Activated CD8-positive, alpha-beta T cell treated with anti-CD3 and anti-CD28 coated beads for 36 hours (primary cell): ENCODE measurements at regions not wholly inside any gene's neighbourhood (a gene's known extent, or its start where the extent isn't known, plus 50 kb on each side); places are given as distances from the start of the nearest gene placed in this dataset.

Experiments used
- ATAC-seq: fragments of 200-7000 bp; cut with Tn5 transposase; one replicate; pipeline ENCODE4 v1.10.0; 2021; ENCODE audit warnings: mild to moderate bottlenecking, moderate library complexity
- CTCF ChIA-PET: fragments of 350-600 bp; sonication (Branson Sonifier 250); formaldehyde crosslinking; loops from one replicate; lab custom pipeline; 2021; ENCODE audit warnings: antibody characterized with exemption; lab: Charles Lee
- POLR2A ChIA-PET: fragments of 350-600 bp; sonication (Branson Sonifier 250); formaldehyde crosslinking; loops from one replicate; lab custom pipeline; 2021; ENCODE audit warnings: antibody characterized with exemption; lab: Charles Lee
- DNase-seq: peaks from one replicate; pipeline ENCODE4 v3.0.0-alpha.2; 2020
- H3K27ac Mint-ChIP-seq: one replicate; pipeline ENCODE4 v1.8.0; 2021; ENCODE audit warnings: mild to moderate bottlenecking, mixed read lengths
- H3K27me3 Mint-ChIP-seq: one replicate; pipeline ENCODE4 v1.8.0; 2021; ENCODE audit warnings: mixed read lengths
- H3K36me3 Mint-ChIP-seq: one replicate; pipeline ENCODE4 v1.8.0; 2021; ENCODE audit warnings: low read depth, mixed read lengths
- H3K4me1 Mint-ChIP-seq: one replicate; pipeline ENCODE4 v1.8.0; 2021; ENCODE audit warnings: low read depth, mixed read lengths
- H3K4me3 Mint-ChIP-seq: one replicate; pipeline ENCODE4 v1.8.0; 2021; ENCODE audit warnings: mild to moderate bottlenecking, moderate library complexity, mixed read lengths
- H3K9me3 Mint-ChIP-seq: one replicate; pipeline ENCODE4 v1.8.0; 2021; ENCODE audit warnings: mixed read lengths
- intact Hi-C: fragments of 100-400 bp; cut with micrococcal nuclease; formaldehyde crosslinking; loops from one replicate; pipeline ENCODE4 v1.10.0; 2022
- TF ChIP-seq, protein P1 (sequence below): fragments of 200-600 bp; IDR thresholded peaks from one replicate; pipeline ENCODE4 v1.8.0; 2022; ENCODE audit warnings: antibody characterized with exemption, mild to moderate bottlenecking

DNA sequence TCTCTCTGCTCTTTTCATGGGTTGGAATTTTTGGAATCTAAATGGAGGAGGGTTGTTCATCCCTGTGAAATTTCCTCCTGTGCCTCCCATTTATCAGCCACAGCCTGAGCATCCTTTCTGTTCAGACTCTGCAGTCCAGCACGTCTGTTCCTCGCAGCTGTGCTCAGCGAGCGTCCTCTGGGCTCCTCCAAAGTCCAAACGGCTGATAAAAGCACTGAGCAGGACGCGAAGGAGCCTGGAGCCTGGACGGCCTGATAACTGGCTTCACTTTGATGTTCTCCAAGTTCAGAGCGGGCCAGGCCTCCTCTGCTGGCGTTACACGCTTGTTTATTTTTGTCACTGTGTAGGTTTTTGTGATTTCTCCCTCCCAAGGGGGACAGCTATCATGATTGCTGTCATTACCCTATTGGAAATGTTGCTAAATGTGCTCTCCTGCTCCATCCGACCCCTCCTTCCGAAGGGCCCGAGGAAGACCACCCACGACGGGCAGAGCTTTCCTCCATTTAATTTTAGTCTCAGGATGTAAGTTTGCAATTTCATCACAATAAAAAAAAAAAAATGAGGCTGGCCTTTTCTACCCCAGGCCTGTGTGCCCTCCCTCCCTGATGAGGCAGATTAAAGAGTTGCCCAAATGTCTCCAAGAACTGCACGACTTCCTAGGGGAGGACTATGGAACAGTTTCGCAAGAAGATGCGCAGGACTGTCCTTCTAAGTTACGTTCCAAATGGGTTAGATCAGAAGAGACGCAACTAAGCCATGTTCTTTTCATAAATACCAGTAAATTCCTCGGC lies 290.5 kb upstream of the FOXF1 start:
- DNase-seq (no peak), ATAC-seq (no peak)
- intact Hi-C loops, result no loop called here
- H3K9me3 Mint-ChIP-seq, result no peaks in the 10 kb centered on the region
- peaks cover 10% of the 10 kb centered on the region for H3K27me3 Mint-ChIP-seq
- CTCF ChIA-PET, result no interaction called here
- H3K4me3 Mint-ChIP-seq, result no peak overlapping the region
- no peak overlapping the region for H3K27ac Mint-ChIP-seq
- no peaks in the 10 kb centered on the region for H3K4me1 Mint-ChIP-seq
- TF ChIP-seq, protein P1, sequence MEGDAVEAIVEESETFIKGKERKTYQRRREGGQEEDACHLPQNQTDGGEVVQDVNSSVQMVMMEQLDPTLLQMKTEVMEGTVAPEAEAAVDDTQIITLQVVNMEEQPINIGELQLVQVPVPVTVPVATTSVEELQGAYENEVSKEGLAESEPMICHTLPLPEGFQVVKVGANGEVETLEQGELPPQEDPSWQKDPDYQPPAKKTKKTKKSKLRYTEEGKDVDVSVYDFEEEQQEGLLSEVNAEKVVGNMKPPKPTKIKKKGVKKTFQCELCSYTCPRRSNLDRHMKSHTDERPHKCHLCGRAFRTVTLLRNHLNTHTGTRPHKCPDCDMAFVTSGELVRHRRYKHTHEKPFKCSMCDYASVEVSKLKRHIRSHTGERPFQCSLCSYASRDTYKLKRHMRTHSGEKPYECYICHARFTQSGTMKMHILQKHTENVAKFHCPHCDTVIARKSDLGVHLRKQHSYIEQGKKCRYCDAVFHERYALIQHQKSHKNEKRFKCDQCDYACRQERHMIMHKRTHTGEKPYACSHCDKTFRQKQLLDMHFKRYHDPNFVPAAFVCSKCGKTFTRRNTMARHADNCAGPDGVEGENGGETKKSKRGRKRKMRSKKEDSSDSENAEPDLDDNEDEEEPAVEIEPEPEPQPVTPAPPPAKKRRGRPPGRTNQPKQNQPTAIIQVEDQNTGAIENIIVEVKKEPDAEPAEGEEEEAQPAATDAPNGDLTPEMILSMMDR, result no peak
- H3K36me3 Mint-ChIP-seq, result no peaks in the 10 kb centered on the region
- POLR2A ChIA-PET, result no interaction called here

DNA sequence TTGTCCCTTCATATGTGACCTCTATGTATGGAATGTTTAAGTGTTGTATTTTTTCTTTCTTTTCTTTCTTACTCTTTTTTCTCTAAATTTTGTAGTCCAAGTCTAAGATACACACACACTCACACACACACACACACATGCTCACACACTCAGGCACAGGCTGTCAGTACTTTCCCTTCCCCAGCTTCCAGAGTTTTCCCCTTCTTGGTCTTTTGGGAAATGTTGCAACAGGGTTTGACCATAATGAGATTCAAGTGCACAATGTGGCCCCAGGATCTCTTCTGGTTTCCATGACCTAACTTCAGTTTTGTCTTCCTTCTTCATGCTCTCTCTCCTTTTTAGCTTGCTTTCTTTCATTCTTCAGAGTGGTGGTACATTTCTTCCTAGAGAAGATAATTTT lies 289.8 kb upstream of the FOXF1 start:
- ATAC-seq (no peak), DNase-seq (no peak)
- Mint-ChIP-seq H3K27ac (no peak overlapping the region), H3K36me3 (no peaks in the 10 kb centered on the region), H3K9me3 (no peaks in the 10 kb centered on the region), H3K4me1 (no peaks in the 10 kb centered on the region), H3K4me3 (no peak overlapping the region), H3K27me3 (peaks cover 10% of the 10 kb centered on the region)
- ChIA-PET CTCF (no interaction called here), POLR2A (no interaction called here)
- intact Hi-C loops, result no loop called here
- TF ChIP-seq, protein P1, result no peak

DNA sequence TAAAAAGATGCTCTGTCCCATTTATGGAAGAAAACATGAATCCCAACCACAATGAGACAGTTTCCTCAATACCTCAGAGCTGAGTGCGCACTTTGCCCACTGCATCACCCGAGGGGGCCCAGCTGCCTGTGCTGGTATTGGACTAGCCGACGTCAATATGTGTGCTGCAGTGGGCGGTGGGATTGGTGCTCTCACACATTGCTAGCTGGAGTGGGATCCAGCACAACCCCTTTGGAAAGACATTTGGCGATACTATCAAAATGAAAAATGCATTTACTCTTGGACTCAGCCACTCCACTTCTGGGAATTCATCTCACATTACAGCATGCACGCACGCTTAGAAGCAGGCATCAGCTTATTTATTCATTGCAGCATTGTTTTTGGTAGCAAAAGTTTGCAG lies 289.2 kb upstream of the FOXF1 start:
- ChIA-PET CTCF (no interaction called here), POLR2A (no interaction called here)
- no peak for ATAC-seq
- no peaks in the 10 kb centered on the region for H3K36me3 Mint-ChIP-seq
- peaks cover 9% of the 10 kb centered on the region for H3K27me3 Mint-ChIP-seq
- H3K9me3 Mint-ChIP-seq, result no peaks in the 10 kb centered on the region
- H3K4me3 Mint-ChIP-seq, result no peak overlapping the region
- TF ChIP-seq, protein P1, result no peak
- intact Hi-C loops, result no loop called here
- no peak for DNase-seq
- no peaks in the 10 kb centered on the region for H3K4me1 Mint-ChIP-seq
- no peak overlapping the region for H3K27ac Mint-ChIP-seq

- ChIA-PET POLR2A (no interaction called here), CTCF (no interaction called here)
- Mint-ChIP-seq H3K9me3 (no peaks in the 10 kb centered on the region), H3K27me3 (peaks cover 11% of the 10 kb centered on the region), H3K4me3 (no peak overlapping the region), H3K27ac (no peak overlapping the region), H3K4me1 (no peaks in the 10 kb centered on the region), H3K36me3 (no peaks in the 10 kb centered on the region)
- intact Hi-C loops, result no loop called here
- DNase-seq (no peak), ATAC-seq (no peak)
- TF ChIP-seq, protein P1, result no peak
Measured at GRCh38 chr16:86222547-86222946, 287.8 kb upstream of the FOXF1 start.

GRCh38 chr16:86222965-86223551 lies 287.3 kb upstream of the FOXF1 start:
- Mint-ChIP-seq H3K36me3 (no peaks in the 10 kb centered on the region), H3K4me1 (no peaks in the 10 kb centered on the region), H3K4me3 (no peak overlapping the region), H3K9me3 (no peaks in the 10 kb centered on the region), H3K27me3 (peaks cover 16% of the 10 kb centered on the region), H3K27ac (no peak overlapping the region)
- no peak for DNase-seq
- no peak for ATAC-seq
- intact Hi-C loops, result no loop called here
- POLR2A ChIA-PET, result no interaction called here
- TF ChIP-seq, protein P1, result no peak
- CTCF ChIA-PET, result no interaction called here
